HS-27A (cell line): ENCODE measurements at regions not wholly inside any gene's neighbourhood (a gene's known extent, or its start where the extent isn't known, plus 50 kb on each side); places are given as distances from the start of the nearest gene placed in this dataset.
"Not testable (repeated sequence)": the region's sequence is repeated elsewhere in the genome, so short reads cannot be mapped to it uniquely, and the experiment has no call there.

ENCODE experiments used
- DNase-seq: peaks from one replicate; pipeline ENCODE4 v3.0.0-alpha.2; 2012; ENCODE audit warnings: low read depth, missing footprints

GRCh38 chr9:25731895-25732794 lies 53.9 kb upstream of the TUSC1 start:
- not testable (repeated sequence) for DNase-seq
